GM20431 (cell line): ENCODE measurements at regions not wholly inside any gene's neighbourhood (a gene's known extent, or its start where the extent isn't known, plus 50 kb on each side); places are given as distances from the start of the nearest gene placed in this dataset.
"Not testable (repeated sequence)": the region's sequence is repeated elsewhere in the genome, so short reads cannot be mapped to it uniquely, and the experiment has no call there.

Experiments used
- in situ Hi-C: fragments of 300-500 bp; cut with MseI, MboI; formaldehyde crosslinking; loops from one replicate; pipeline ENCODE4 v1.15.0; 2020; ENCODE audit warnings: low sequenced_read_pairs; ENCODE audit not compliant: unreplicated experiment

DNA sequence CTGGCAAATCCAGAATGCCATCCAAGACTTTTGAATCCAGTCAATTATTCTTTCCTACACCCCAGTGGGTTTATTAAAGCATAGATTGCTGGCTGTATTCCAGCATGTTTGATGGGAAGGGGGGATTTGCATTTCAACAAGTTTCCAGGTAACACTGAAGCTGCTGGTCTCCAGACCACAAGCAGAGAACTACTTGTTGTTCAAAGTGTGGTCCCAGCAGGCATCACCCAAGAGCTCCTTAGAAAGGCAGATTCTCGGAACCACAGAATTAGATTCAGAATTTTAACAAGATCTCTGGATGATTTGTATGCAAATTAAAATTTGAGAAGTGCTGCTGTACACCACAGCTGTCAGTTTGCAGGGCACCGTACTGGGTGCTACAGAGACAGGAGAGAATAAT is 216.3 kb upstream of the FAM78B start:
- in situ Hi-C loops, result no loop called here

DNA sequence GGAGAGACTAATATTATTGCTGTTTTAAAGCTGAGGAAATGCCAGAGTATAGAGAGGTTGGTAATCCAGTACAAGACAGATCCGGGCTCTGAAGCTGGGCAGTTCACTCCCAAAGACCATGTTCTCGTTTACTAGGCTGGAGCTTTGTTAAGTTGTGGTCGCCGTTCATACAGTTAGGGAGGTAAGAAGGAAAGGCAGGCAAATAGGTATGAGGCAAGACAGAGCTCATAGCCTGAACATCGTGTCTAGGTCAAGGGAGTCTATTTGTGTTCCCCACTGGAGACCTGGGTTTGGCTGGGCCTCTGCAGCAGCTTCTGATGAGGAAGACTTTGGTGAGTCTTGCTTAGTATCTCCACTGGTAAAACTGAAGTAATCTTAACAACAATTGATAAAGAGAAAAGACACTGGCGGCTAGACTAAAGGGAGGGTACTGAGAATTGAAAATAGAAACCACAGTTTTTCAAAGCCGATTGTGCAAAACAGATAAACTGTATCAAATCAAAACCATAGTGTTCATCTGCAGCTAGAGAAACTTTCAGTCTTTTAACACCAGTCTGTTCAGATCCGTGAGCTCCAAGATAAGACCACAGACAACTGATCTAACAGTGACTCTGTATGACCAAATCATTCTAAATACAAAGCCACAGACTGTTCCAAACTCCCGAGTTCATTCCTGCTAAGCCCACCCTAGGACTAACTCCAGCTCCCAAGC is 217.0 kb upstream of the FAM78B start:
- in situ Hi-C loops, result no loop called here

DNA sequence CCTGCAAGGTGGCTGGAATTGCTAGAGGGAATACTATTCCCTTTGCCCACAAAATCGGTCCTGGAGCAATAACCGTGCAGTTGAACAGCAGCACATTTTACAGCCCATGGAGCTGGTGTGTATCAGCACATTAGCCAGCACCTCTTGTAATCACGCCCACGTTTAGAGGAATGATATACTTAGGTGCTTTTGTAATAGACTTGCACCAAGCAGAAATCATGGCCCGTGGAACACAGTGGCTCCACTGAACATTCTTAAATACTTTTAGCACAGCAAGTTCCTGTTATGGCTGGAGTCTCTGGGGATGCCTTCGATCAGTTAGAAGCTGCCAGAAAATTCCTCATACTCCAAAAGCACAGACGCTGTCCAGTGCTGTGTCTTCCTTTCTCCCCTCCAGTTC is 218.1 kb upstream of the FAM78B start:
- in situ Hi-C loops, result no loop called here

DNA sequence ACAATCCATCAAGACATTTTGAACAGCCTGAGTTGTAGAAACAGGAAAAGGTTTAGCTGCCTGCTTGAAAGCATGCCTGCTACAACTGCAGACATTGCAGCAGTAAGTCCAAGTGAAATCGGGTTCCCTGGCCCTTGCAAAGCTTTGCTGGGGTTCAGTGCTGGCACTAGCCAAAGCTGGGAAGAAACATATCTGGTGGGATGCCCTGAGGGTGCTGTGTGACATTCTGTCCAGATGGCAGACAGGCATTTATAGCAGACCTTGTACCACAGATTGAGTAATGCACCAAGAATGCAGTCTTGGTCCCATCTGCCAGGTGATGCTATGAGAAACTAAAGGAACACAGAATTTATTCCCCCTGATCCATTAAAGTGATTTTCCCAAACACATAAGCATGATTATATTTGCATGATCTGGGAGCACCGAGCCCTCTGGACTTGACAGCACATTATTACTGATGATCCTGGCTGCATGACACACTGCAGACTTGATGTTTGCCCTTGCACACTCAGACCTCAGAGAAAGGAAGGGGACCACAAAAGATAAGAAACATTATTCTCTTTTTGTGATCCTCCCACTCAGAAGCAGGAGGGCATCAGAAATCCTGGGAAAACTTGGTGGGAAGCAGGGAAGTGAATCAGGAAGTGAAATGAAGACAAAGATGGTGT is 223.7 kb upstream of the FAM78B start:
- in situ Hi-C loops, result no loop called here

DNA sequence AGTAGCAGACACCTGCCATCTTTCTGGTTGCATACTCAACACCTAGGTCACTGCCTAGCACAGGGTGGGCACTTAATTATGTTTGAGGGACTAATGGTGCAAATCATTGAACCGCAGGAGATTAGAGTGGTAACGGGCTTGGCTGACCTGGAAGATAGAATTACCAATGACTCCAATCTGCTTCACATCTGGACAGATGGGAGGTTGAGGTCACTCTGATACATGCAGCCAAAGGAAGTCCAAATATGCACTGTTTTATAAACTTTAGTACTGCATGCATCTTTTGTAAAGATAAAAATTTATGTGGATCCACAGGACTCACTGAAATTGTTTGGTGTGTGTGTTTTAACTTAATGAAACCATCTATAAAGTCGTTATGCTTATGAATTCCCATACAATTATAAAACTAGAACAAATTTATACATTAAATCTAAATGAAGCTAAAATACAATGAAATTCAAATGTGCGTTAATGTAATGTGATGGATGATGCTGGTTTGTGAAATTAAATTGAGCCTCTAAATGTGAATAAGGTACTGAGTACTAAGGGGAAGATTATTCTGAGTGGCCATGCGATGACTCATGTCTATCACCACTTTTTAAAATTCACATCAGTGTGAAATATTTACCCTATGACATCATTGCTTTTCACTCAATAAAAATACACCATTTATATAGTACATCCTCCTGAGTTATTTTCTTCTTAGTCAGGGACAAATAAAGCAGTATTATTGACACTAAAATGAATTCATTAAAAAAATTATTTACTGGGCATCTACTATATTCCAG is 224.7 kb upstream of the FAM78B start:
- in situ Hi-C loops, result no loop called here

DNA sequence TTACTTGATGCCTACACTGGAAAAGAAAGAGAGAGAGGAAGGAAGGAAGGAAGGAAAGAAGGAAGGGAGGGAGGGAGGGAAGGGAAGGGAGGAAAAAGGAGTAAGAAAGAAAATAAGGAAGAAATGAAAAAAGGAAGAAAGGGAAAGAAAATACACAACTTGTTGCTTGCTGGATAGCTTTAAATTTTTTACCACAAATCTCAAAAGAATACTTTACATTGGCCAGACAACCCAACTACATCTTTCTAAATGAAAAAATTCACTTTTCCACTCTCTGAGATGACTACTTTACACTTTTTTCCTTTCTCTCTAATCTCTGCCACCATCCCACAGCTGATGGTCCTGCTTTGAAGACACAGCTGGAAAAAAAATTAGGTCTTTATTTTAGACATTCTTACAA is 228.9 kb upstream of the FAM78B start:
- in situ Hi-C loops, result no loop called here

DNA sequence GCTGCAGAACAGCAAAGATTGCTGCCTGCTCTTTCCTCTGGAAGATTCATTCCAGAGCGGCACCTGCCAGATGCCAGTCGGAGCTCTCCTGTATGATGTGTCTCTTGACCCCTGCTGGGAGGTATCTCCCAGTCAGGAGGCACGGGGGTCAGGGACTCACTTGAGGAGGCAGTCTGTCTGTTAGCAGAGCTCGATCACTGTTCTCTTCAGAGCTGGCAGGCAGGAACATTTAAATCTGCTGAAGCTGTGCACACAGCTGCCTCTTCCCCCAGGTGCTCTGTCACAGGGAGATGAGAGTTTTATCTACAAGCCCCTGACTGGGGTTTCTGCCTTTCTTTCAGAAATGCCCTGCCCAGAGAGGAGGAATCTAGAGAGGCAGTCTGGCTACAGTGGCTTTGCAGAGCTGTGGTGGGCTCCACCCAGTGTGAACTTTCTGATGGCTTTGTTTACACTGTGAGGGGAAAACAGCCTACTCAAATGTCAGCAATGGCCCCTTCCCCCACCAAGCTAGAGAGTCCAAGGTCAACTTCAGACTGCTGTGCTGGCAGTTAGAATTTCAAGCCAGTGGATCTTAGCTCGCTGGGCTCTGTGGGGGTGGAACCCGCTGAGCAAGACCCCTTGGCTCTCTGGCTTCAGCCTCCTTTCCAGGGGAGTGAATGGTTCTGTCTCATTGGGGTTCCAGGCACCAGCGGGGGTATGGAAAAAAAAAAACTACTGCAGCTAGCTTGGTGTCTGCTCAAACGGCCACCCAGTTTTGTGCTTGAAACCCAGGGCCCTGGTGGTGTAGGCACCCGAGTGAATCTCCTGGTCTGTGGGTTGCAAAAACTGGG is 242.7 kb upstream of the FAM78B start:
- in situ Hi-C loops, result not testable (repeated sequence)

DNA sequence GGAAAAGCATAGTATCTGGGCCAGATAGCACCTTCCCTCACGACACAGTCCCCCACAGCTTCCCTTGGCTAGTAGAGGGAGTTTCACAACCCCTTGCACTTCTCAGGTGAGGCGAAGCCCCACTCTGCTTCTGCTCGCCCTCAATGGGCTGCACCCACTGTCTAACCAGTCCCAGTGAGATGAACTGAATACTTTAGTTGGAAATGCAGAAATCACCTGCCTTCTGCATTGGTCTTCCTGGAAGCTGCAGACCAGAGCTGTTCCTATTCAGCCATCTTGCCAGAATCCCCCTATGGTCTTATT is 243.2 kb upstream of the FAM78B start:
- in situ Hi-C loops, result no loop called here

DNA sequence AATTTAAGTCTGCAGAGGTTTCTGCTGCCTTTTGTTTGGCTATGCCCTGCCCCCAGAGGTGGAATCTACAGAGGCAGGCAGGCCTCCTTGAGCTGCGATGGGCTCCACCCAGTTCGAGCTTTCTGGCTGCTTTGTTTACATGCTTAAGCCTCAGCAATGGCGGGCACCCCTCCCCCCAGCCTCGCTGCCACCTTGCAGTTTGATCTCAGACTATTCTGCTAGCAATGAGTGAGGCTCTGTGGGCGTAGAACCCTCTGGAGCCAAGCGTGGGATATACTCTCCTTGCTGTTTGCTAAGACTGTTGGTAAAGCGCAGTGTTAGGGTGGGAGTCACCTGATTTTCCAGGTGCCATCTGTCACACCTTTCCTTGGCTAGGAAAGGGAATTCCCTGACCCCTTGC is 250.0 kb upstream of the FAM78B start:
- in situ Hi-C loops, result not testable (repeated sequence)

DNA sequence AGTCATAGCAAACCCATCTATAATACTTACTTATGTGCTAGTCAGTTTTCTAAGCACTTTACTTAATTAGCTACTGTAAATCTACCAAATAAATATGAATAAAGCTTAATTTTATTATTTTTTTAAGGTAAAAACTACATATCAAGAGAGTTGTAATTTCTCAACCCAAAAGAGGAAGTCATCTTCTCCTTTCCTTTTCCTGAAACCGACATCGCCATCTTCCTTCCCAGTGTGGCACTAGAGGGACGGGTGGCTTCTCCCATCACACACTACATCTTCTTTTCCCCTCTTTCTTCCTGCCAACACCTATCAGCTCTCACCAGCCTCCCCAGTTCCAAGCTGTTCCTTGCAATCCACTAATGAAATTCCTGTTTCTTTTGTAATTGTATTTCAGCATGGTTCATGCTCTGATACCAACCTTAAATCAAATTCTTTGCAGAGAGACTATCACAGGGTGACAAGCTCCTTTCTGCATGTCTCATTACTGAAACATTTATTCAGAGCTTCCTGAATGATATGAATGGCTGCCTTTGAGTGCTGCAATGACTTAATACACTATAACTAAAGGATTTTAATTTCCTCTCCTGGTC is 251.6 kb upstream of the FAM78B start:
- in situ Hi-C loops, result no loop called here

DNA sequence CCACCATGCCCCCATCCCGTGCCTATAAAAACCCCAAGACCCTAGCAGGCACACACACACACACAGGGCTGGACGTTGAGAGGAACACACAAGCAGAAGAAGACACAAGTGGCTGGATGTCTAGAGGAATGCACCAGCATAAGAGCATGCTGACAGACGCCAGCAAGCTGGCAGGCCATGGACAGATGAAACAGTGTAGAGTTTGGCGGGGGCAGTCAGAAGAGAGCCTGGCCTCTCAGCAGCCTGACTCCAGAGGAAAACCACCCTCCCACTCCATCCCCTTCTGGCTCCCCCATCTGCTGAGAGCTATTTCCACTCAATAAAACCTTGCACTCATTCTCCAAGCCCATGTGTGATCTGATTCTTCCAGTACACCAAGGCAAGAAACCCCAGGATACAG is 255.8 kb upstream of the FAM78B start:
- in situ Hi-C loops, result not testable (repeated sequence)

DNA sequence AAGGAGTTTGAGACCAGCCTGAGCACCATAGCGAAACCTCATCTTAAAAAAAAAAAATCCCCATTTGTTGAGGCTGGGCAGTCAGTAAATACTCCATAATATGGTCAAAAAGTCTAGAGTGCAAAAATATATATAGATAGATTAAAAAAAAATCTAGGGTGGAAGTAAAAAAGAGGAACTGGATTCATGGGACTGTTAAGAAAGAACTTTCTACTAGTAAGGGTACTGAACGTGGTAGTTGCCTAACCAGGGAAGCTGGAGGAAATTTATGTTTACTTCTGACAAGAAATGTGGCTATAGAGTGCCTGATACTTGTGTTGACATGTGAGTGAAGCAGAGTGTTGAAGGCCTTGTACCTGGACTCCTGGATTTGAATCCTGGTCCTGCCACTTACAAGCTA is 265.9 kb upstream of the FAM78B start:
- in situ Hi-C loops, result loop anchor here (10.0 kb wide), 1 partner anchor 498 kb away; no protein-coding TSS in a partner anchor

DNA sequence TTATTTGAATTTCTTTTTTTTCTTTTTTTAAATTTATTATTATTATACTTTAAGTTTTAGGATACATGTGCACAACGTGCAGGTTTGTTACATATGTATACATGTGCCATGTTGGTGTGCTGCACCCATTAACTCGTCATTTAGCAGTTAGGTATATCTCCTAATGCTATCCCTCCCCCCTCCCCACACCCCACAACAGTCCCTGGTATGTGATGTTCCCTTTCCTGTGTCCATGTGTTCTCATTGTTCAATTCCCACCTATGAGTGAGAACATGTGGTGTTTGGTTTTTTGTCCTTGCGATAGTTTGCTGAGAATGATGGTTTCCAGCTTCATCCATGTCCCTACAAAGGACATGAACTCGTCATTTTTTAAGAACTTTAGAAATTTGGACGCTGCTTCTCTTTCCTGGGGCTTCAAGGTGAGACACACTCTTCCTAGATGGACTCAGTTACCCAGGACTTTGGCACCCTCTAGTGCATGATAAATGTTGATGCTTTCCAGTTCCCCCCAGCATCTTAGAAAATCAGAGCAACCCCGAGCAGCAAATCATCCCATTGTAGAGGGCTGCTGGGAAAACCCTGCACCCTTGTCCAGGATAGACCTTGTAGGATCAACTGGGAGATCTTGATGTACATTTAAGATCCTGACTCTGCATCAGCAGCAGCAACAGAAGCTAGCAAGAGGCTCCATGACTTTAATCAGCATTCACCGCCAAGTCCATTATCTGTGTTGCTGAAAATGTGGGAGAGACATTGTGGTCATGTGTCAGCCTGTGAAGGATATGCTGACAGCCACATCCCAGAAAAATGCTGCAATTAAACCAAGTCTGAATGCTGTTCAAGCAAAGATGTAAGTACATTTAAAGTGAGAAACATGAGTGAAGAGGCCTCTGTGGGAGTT is 266.9 kb upstream of the FAM78B start:
- in situ Hi-C loops, result loop anchor here (10.0 kb wide), 1 partner anchor 499 kb away; no protein-coding TSS in a partner anchor

DNA sequence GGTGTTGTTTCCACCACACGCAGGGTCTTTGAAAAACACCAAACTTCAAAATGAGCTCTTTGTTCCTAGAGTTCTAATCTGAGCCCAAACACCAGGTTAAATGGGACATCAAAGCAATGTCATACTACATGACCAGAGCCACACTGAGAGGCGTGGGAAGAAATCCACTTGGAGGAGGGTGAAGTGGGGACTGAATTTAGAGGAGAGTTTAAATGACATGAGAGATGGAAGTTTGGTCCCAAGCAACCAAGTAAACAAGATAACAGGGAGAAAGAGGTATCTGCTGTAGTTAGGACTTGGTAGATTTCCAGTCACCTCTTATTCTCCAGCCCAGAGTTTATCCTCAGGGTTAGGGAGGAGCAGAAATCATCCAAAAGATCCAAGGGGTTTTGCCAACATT is 290.9 kb upstream of the FAM78B start:
- in situ Hi-C loops, result no loop called here

DNA sequence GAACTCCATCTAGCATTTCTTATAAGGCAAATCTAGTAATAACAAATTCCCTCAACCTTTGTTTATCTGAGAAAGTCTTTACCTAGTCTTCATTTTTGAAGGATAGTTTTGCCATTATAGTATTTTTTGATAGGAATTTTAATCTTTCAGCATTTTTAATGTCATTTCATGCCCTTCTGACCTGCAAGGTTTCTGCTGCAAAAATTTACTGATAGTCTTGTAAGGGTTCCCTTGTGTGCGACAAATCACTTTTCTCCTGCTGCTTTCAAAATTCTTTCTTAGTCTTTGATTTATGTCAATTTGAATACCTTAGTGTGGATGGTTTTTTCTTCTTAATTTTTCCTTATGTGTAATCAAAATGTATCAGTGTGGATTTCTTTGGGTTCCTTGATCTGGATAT is 297.5 kb upstream of the FAM78B start:
- in situ Hi-C loops, result no loop called here

DNA sequence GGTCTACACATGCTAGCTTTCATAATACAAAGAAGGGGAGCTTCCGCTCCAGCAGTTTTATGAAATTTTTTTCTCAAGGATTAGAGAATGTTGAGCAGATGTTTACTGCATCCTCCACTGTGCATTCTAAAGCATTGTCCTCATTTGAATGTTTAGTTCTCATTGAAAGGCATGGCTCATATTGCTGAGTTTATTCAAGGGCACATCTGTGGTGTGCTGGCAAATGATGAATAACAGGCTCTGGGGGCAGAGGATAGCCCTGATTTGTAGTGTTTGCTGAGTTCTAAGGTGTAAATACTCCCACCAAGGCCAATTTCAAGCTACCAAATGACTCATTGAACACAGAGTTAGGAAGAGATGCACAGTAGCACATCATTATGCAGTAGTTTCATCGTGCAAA is 303.2 kb upstream of the FAM78B start:
- in situ Hi-C loops, result no loop called here

DNA sequence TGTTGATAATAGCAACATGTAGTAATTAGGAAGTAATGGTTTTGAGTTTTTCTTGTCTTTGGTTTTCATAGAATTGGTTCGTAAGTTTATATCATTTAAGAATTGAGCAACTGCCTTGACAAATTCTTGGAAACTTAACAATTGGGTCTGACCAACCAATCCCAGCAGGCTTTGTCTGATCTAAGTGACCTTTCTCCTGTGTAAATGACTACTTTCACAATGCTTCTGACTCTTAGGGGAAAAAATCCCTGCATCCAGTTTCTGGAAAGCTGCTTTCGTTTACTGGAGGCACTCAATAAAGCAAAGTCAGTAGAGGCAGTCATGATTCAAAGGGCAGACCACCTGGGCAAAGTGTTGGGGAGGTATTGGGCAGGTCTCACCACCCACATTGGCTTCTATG is 303.6 kb upstream of the FAM78B start:
- in situ Hi-C loops, result no loop called here

DNA sequence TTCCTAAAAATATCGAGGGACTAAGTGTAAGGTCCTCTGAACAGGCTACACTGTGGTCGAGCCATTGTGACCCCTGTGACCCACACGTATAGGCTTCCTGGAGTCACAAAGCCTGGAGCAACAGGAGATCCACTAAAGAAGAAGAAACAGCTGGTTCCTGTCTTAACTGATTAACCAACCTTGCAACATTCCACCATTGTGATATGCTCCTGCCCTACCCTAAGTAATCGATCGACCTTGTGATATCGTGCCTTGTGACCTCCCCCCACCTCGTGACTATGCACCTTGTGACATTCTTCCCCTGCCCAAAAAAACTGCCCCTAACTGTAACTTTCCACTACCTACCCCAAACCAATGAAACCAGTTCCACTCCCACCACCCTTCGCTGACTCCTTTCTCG is 304.6 kb upstream of the FAM78B start:
- in situ Hi-C loops, result no loop called here

DNA sequence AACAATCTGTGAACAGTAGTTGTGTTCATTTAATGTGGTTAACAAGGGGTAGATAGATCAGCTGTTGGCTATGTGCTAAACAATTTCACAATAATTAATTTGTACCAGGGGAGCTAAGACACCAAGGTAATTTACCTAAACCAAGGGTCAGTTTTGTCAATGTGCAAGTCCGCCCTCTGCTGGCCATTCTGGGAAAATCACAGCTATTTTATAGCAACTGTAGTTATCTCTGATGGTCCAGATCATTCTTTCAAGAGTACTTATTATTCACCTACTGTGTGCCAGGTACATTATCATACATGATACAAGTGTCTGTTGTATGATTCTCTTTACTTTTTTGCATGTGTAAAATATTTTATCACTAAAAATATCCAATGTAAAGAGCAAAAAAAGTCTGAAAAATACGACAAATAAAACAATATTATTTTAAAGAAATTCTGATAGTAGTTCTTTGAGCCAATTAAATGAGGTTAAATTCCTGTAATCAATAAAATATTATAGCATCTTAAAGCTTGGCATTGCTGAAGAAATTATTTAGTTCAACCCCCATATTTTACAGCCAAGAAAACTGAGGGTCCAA is 312.3 kb upstream of the FAM78B start:
- in situ Hi-C loops, result no loop called here
